Activated B cell treated with CpG ODN at 0.5 μM for 24 hours (primary cell): ENCODE measurements at regions not wholly inside any gene's neighbourhood (a gene's known extent, or its start where the extent isn't known, plus 50 kb on each side); places are given as distances from the start of the nearest gene placed in this dataset.

Experiments
- ATAC-seq: fragments of 200-7000 bp; cut with Tn5 transposase; one replicate; pipeline ENCODE4 v1.10.0; 2021; ENCODE audit warnings: low read depth, mild to moderate bottlenecking, moderate library complexity
- CTCF ChIA-PET: fragments of 350-600 bp; sonication (Branson Sonifier 250); formaldehyde crosslinking; loops from one replicate; lab custom pipeline; 2021; ENCODE audit warnings: antibody characterized with exemption; lab: Charles Lee
- POLR2A ChIA-PET: fragments of 350-600 bp; sonication (Branson Sonifier 250); formaldehyde crosslinking; loops from one replicate; lab custom pipeline; 2021; ENCODE audit warnings: antibody characterized with exemption; lab: Charles Lee
- DNase-seq: peaks from one replicate; pipeline ENCODE4 v3.0.0; 2022
- H3K27ac Mint-ChIP-seq: one replicate; pipeline ENCODE4 v1.8.0; 2020; ENCODE audit warnings: mixed read lengths
- H3K27me3 Mint-ChIP-seq: one replicate; pipeline ENCODE4 v1.8.0; 2021; ENCODE audit warnings: mixed read lengths
- H3K36me3 Mint-ChIP-seq: one replicate; pipeline ENCODE4 v1.8.0; 2021; ENCODE audit warnings: low read depth, mixed read lengths
- H3K4me1 Mint-ChIP-seq: one replicate; pipeline ENCODE4 v1.8.0; 2021; ENCODE audit warnings: mixed read lengths
- H3K4me3 Mint-ChIP-seq: one replicate; pipeline ENCODE4 v1.8.0; 2020; ENCODE audit warnings: mild to moderate bottlenecking, mixed read lengths
- H3K9me3 Mint-ChIP-seq: one replicate; pipeline ENCODE4 v1.8.0; 2020; ENCODE audit warnings: mixed read lengths
- CTCF ChIP-seq: fragments of 200-600 bp; IDR thresholded peaks from one replicate; pipeline ENCODE4 v1.8.0; 2022; ENCODE audit warnings: antibody characterized with exemption, mild to moderate bottlenecking
- intact Hi-C: fragments of 100-400 bp; cut with micrococcal nuclease; formaldehyde crosslinking; loops from one replicate; pipeline ENCODE4 v1.15.1; 2024

- H3K36me3 Mint-ChIP-seq, result no peaks in the 10 kb centered on the region
- ATAC-seq (no peak), DNase-seq (no peak)
- ChIA-PET POLR2A (no interaction called here), CTCF (no interaction called here)
- H3K4me3 Mint-ChIP-seq, result no peak overlapping the region
- peaks cover 10% of the 10 kb centered on the region for H3K27me3 Mint-ChIP-seq
- no peaks in the 10 kb centered on the region for H3K4me1 Mint-ChIP-seq
- H3K27ac Mint-ChIP-seq, result no peak overlapping the region
- TF ChIP-seq CTCF, result no peak
- no peaks in the 10 kb centered on the region for H3K9me3 Mint-ChIP-seq
- intact Hi-C loops, result no loop called here
Measured at GRCh38 chr5:72009280-72009679, 98.0 kb upstream of the MAP1B start.

GRCh38 chr5:72010430-72010829 lies 96.8 kb upstream of the MAP1B start:
- TF ChIP-seq CTCF, result no peak
- DNase-seq (no peak), ATAC-seq (no peak)
- no peaks in the 10 kb centered on the region for H3K36me3 Mint-ChIP-seq
- no peak overlapping the region for H3K4me3 Mint-ChIP-seq
- H3K27me3 Mint-ChIP-seq, result peaks cover 19% of the 10 kb centered on the region
- no peaks in the 10 kb centered on the region for H3K9me3 Mint-ChIP-seq
- intact Hi-C loops, result no loop called here
- H3K4me1 Mint-ChIP-seq, result no peaks in the 10 kb centered on the region
- ChIA-PET CTCF (no interaction called here), POLR2A (no interaction called here)
- no peak overlapping the region for H3K27ac Mint-ChIP-seq

GRCh38 chr5:72012906-72013305 lies 94.4 kb upstream of the MAP1B start:
- H3K9me3 Mint-ChIP-seq, result no peaks in the 10 kb centered on the region
- ATAC-seq (no peak), DNase-seq (no peak)
- CTCF ChIA-PET, result no interaction called here
- H3K36me3 Mint-ChIP-seq, result no peaks in the 10 kb centered on the region
- no peak overlapping the region for H3K4me3 Mint-ChIP-seq
- POLR2A ChIA-PET, result no interaction called here
- no peak overlapping the region for H3K27ac Mint-ChIP-seq
- peaks cover 19% of the 10 kb centered on the region for H3K27me3 Mint-ChIP-seq
- TF ChIP-seq CTCF, result no peak
- no peaks in the 10 kb centered on the region for H3K4me1 Mint-ChIP-seq
- intact Hi-C loops, result no loop called here

- no peak for DNase-seq
- CTCF ChIA-PET, result no interaction called here
- TF ChIP-seq CTCF, result no peak
- no peaks in the 10 kb centered on the region for H3K4me1 Mint-ChIP-seq
- no peak for ATAC-seq
- H3K4me3 Mint-ChIP-seq, result no peak overlapping the region
- peaks cover 19% of the 10 kb centered on the region for H3K27me3 Mint-ChIP-seq
- peaks cover 6% of the 10 kb centered on the region for H3K9me3 Mint-ChIP-seq
- no peaks in the 10 kb centered on the region for H3K36me3 Mint-ChIP-seq
- H3K27ac Mint-ChIP-seq, result no peak overlapping the region
- POLR2A ChIA-PET, result no interaction called here
- intact Hi-C loops, result no loop called here
Measured at GRCh38 chr5:72013766-72014624, 93.3 kb upstream of the MAP1B start.

- H3K27me3 Mint-ChIP-seq, result peaks cover 20% of the 10 kb centered on the region
- DNase-seq (no peak), ATAC-seq (no peak)
- ChIA-PET CTCF (no interaction called here), POLR2A (no interaction called here)
- TF ChIP-seq CTCF, result no peak
- intact Hi-C loops, result no loop called here
- H3K27ac Mint-ChIP-seq, result no peak overlapping the region
- no peaks in the 10 kb centered on the region for H3K4me1 Mint-ChIP-seq
- no peak overlapping the region for H3K4me3 Mint-ChIP-seq
- H3K9me3 Mint-ChIP-seq, result peaks cover 6% of the 10 kb centered on the region
- no peaks in the 10 kb centered on the region for H3K36me3 Mint-ChIP-seq
Measured at GRCh38 chr5:72015103-72015548, 92.1 kb upstream of the MAP1B start.
